ENCODE measurements at regions not wholly inside any gene's neighbourhood (a gene's known extent, or its start where the extent isn't known, plus 50 kb on each side); places are given as distances from the start of the nearest gene placed in this dataset.
"Not testable (repeated sequence)": the region's sequence is repeated elsewhere in the genome, so short reads cannot be mapped to it uniquely, and the experiment has no call there.

DNA sequence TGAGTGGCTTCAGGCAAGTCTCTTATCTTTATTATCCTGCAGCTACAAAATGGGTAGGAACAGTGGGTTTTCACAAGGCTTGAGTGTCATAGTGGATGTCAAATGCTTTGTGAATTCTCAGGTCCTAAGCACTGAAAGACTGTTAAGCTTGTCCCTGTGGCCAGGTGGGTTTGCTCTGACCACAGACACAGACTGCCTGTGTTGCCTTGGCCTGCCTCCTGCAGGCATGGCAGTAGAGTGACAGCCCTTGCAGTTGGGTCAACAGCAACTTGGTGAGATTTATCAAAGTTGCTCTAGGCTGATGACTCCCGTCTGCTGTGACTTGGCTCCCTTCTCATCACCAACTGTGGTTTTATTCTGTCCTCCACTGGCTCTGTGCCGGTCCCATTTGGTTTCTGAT, 520.0 kb upstream of the CCDC196 start:
- Mint-ChIP-seq H3K9me3 (no peaks in the 10 kb centered on the region), H3K27ac (no peak overlapping the region), H3K4me3 (no peak overlapping the region), H3K4me1 (no peaks in the 10 kb centered on the region), H3K36me3 (ENCODE audit: low read depth) (no peaks in the 10 kb centered on the region), H3K27me3 (peaks cover 7% of the 10 kb centered on the region)
- ATAC-seq (no peak), DNase-seq (no peak)

DNA sequence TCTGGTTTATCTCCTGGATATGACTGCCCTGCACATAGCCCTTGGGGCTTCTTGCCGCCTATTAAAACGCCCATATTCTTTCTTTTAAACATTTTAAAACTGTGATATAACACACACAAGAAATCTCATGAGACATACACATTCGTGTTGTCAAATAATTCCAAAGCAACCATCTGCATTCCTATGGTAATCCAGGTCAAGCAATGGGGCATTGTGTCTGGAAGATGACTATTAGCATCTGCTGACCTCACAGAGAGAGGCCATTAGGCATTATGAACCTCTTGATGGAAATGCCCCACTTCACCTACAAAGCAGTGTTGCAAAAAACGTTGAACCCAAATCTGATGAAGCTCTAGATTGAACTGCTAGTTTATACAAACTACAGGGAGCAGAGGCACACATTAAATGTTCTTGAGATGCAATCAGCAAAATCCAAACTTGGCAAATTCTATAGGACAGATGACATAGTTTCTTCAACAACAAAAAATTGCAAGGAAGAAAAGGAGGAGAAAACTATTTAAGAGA, 513.8 kb upstream of the CCDC196 start:
- Mint-ChIP-seq H3K36me3 (ENCODE audit: low read depth) (no peaks in the 10 kb centered on the region), H3K27ac (no peak overlapping the region), H3K9me3 (no peaks in the 10 kb centered on the region), H3K4me3 (no peak overlapping the region), H3K27me3 (no peaks in the 10 kb centered on the region), H3K4me1 (no peaks in the 10 kb centered on the region)
- no peak for ATAC-seq
- DNase-seq: no peak

- ATAC-seq: no peak
- Mint-ChIP-seq H3K4me3 (no peak overlapping the region), H3K9me3 (no peaks in the 10 kb centered on the region), H3K27me3 (no peaks in the 10 kb centered on the region), H3K27ac (no peak overlapping the region), H3K36me3 (ENCODE audit: low read depth) (no peaks in the 10 kb centered on the region), H3K4me1 (no peaks in the 10 kb centered on the region)
- no peak for DNase-seq
Observed at GRCh38 chr14:65972891-65973290, 513.3 kb upstream of the CCDC196 start.

- Mint-ChIP-seq H3K27ac (no peak overlapping the region), H3K27me3 (no peaks in the 10 kb centered on the region), H3K4me1 (no peaks in the 10 kb centered on the region), H3K4me3 (no peak overlapping the region), H3K36me3 (ENCODE audit: low read depth) (no peaks in the 10 kb centered on the region), H3K9me3 (peaks cover 7% of the 10 kb centered on the region)
- no peak for ATAC-seq
- DNase-seq: no peak
Observed at GRCh38 chr14:65975865-65976264, 510.3 kb upstream of the CCDC196 start.

GRCh38 chr14:65976761-65977404, 509.3 kb upstream of the CCDC196 start:
- DNase-seq (no peak), ATAC-seq (no peak)
- no peaks in the 10 kb centered on the region for H3K36me3 Mint-ChIP-seq (ENCODE audit: low read depth)
- no peak overlapping the region for H3K4me3 Mint-ChIP-seq
- H3K27me3 Mint-ChIP-seq: no peaks in the 10 kb centered on the region
- no peak overlapping the region for H3K27ac Mint-ChIP-seq
- H3K4me1 Mint-ChIP-seq: no peaks in the 10 kb centered on the region
- peaks cover 7% of the 10 kb centered on the region for H3K9me3 Mint-ChIP-seq

DNA sequence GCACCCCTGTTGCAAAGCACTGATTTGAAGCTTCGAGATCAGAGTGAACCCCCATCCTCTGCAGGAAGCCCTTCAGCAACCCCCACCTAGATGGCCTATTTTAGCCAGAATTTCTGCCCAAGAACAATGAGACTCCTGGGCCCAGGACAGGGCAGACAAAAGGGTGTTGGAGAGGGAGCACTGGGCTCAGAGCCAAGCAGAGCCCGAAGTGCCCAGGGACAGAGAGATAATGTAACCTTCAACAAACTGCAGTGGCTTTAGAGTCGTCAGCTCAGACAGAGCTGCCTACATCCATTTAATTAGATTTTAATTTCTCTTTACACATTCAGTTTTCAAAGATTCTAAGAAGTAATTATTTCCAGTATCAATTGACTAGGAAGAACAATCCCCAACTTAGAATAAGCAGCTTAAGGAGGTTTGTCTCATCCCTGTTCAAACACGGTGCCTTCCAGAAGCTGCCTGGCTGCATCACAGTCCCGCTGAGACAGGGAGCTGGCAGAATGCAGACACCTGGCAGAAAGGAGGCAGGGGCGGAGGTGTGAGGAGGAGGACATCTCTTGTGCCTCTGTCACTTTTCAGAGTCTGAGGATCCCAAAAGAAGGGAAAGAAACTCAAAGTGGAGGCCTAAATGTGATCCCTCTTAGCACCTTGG, 504.9 kb upstream of the CCDC196 start:
- no peak for DNase-seq
- H3K27ac Mint-ChIP-seq: no peak overlapping the region
- ATAC-seq: no peak
- H3K9me3 Mint-ChIP-seq: peaks cover 7% of the 10 kb centered on the region
- no peaks in the 10 kb centered on the region for H3K36me3 Mint-ChIP-seq (ENCODE audit: low read depth)
- no peak overlapping the region for H3K4me3 Mint-ChIP-seq
- H3K27me3 Mint-ChIP-seq: no peaks in the 10 kb centered on the region
- no peaks in the 10 kb centered on the region for H3K4me1 Mint-ChIP-seq

DNA sequence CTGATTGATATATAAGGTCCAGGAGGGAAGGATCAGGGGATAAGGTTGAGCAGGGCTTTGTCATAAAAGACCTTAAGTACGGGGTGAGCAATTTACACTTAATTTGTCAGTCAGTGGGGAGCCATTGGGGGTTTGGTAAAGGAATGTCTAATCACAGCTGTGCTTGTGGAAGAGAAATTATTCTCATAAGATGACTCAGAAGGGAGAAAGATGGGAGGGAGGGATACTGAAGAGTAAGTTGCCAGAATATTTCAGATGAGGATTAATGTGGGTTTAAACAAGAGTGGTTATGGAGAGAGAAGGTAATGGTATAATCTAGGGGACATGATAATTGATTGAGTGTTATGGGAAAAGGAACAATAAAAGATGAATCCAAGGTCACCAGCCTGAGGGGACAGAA, 500.1 kb upstream of the CCDC196 start:
- H3K36me3 Mint-ChIP-seq (ENCODE audit: low read depth): no peaks in the 10 kb centered on the region
- H3K27ac Mint-ChIP-seq: no peak overlapping the region
- ATAC-seq (no peak), DNase-seq (no peak)
- no peaks in the 10 kb centered on the region for H3K9me3 Mint-ChIP-seq
- no peaks in the 10 kb centered on the region for H3K27me3 Mint-ChIP-seq
- H3K4me1 Mint-ChIP-seq: no peaks in the 10 kb centered on the region
- H3K4me3 Mint-ChIP-seq: no peak overlapping the region

DNA sequence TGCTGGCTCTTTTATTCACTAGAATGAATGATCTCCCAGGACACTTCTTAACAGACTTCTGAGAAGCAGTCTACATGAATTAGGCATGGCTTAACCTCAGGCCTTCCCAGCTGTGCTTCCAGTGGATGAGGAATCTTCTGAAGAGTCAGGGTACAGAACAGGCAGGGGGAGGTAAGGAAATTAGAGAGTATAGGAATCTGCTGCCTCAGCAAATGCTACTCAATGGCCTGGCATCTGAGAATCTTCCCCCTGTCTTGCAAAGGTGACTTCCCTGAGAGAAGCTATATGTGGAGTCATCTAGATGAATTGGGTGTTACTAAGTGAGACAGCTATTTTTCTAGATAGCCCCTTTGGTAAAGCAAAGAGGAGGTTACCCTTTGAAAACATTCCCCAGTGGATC, 496.2 kb upstream of the CCDC196 start:
- Mint-ChIP-seq H3K36me3 (ENCODE audit: low read depth) (no peaks in the 10 kb centered on the region), H3K4me3 (no peak overlapping the region), H3K27ac (no peak overlapping the region), H3K4me1 (peaks cover 13% of the 10 kb centered on the region), H3K27me3 (no peaks in the 10 kb centered on the region), H3K9me3 (peaks cover 3% of the 10 kb centered on the region)
- no peak for ATAC-seq
- DNase-seq: no peak

GRCh38 chr14:65991104-65991503, 495.1 kb upstream of the CCDC196 start:
- Mint-ChIP-seq H3K9me3 (peaks cover 3% of the 10 kb centered on the region), H3K4me1 (peaks cover 13% of the 10 kb centered on the region), H3K36me3 (ENCODE audit: low read depth) (no peaks in the 10 kb centered on the region), H3K27ac (no peak overlapping the region), H3K4me3 (no peak overlapping the region), H3K27me3 (no peaks in the 10 kb centered on the region)
- ATAC-seq (no peak), DNase-seq (no peak)

GRCh38 chr14:65991935-65992334, 494.2 kb upstream of the CCDC196 start:
- not testable (repeated sequence) for ATAC-seq; H3K4me3 Mint-ChIP-seq; H3K9me3 Mint-ChIP-seq; DNase-seq; H3K27me3 Mint-ChIP-seq; H3K27ac Mint-ChIP-seq; H3K36me3 Mint-ChIP-seq (ENCODE audit: low read depth)
- peaks cover 13% of the 10 kb centered on the region for H3K4me1 Mint-ChIP-seq

- peaks cover 13% of the 10 kb centered on the region for H3K4me1 Mint-ChIP-seq
- peaks cover 3% of the 10 kb centered on the region for H3K9me3 Mint-ChIP-seq
- H3K36me3 Mint-ChIP-seq (ENCODE audit: low read depth): no peaks in the 10 kb centered on the region
- DNase-seq: no peak
- no peak for ATAC-seq
- no peak overlapping the region for H3K27ac Mint-ChIP-seq
- H3K4me3 Mint-ChIP-seq: no peak overlapping the region
- no peaks in the 10 kb centered on the region for H3K27me3 Mint-ChIP-seq
Observed at GRCh38 chr14:65993103-65993502, 493.1 kb upstream of the CCDC196 start.

DNA sequence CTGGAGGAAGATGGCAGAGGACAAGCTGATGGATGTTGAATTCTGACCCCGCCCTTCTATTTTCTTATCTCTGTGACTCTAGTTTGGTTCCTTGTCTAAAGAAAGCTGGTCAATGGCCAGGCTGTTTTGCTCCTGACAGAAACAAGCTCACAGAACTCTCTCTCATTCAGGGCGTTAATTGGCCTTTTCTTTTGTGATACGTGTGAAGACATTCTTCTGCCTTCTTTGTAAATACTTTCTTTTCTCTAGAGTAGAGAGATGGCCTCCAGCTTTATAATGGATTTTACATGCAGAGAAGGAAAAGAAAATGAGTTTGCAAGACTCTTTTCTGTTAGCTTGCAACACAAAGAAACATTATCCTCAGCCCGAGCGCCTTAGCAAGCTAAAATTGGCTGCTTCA, 492.2 kb upstream of the CCDC196 start:
- Mint-ChIP-seq H3K27me3 (no peaks in the 10 kb centered on the region), H3K9me3 (peaks cover 3% of the 10 kb centered on the region), H3K36me3 (ENCODE audit: low read depth) (no peaks in the 10 kb centered on the region), H3K4me3 (no peak overlapping the region), H3K27ac (no peak overlapping the region), H3K4me1 (peaks cover 13% of the 10 kb centered on the region)
- no peak for DNase-seq
- no peak for ATAC-seq

- Mint-ChIP-seq H3K4me3 (no peak overlapping the region), H3K9me3 (peaks cover 17% of the 10 kb centered on the region), H3K27me3 (no peaks in the 10 kb centered on the region), H3K4me1 (peaks cover 7% of the 10 kb centered on the region), H3K27ac (no peak overlapping the region), H3K36me3 (ENCODE audit: low read depth) (no peaks in the 10 kb centered on the region)
- ATAC-seq: no peak
- no peak for DNase-seq
Observed at GRCh38 chr14:65997347-65997746, 488.8 kb upstream of the CCDC196 start.

DNA sequence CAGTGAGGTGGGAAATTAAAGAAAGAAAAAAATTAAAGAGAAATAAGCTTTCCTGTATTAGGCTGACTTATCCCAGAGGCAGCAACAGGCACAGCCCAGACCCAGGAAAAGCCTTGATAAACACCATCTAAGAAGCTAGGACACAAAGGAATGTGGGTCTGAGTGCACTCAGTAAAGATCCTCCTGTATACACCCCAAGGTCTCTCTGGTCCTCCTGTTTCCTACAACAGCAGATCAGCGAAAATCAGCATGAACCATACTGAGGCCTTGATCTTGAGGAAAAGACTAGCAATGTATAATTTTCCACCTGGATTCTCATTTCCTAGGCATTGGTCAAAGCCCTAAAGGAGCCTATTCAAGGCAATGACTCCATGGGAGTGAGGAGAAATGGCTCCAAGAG, 486.3 kb upstream of the CCDC196 start:
- Mint-ChIP-seq H3K4me3 (no peak overlapping the region), H3K4me1 (no peaks in the 10 kb centered on the region), H3K27me3 (peaks cover 2% of the 10 kb centered on the region), H3K36me3 (ENCODE audit: low read depth) (peaks cover 2% of the 10 kb centered on the region), H3K27ac (no peak overlapping the region), H3K9me3 (peaks cover 17% of the 10 kb centered on the region)
- ATAC-seq (no peak), DNase-seq (no peak)

DNA sequence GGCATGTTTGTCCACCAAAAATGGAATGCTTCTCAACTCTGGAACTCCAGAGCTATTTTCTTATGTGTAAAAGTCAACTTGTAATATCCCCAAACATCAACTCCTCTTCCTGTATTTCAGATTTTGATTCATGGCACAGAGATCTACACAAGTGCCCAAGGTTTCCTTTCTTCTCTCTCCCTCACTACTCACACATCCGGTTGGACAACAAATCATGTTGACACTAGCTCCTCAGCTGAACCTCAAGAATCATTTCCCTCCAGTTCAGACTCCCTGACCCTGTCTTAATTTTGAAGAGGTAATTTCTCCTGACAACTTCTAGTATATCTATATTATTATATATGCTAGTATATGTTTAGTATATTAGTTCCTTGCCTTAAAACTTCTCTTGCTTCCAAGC, 485.4 kb upstream of the CCDC196 start:
- Mint-ChIP-seq H3K9me3 (peaks cover 17% of the 10 kb centered on the region), H3K4me1 (no peaks in the 10 kb centered on the region), H3K27ac (no peak overlapping the region), H3K36me3 (ENCODE audit: low read depth) (peaks cover 2% of the 10 kb centered on the region), H3K27me3 (peaks cover 2% of the 10 kb centered on the region), H3K4me3 (no peak overlapping the region)
- DNase-seq (no peak), ATAC-seq (no peak)

Measured in activated naive CD8-positive, alpha-beta T cell treated with anti-CD3 and anti-CD28 coated beads, Interleukin-2, amount 50 U/mL, for 24 hours (primary cell).